Right lobe of liver (tissue), 6 donors: ENCODE measurements at regions not wholly inside any gene's neighbourhood (a gene's known extent, or its start where the extent isn't known, plus 50 kb on each side); places are given as distances from the start of the nearest gene placed in this dataset.

ENCODE experiments used
- ATAC-seq, 4 donors: fragments of 200-7000 bp; cut with Tn5 transposase; one replicate each; pipeline ENCODE4 v1.9.1; 2020; ENCODE audit warnings: mild to moderate bottlenecking in 4 of 4, moderate library complexity in 4 of 4
- DNase-seq, 3 donors: peaks; one replicate each; pipeline ENCODE4 v3.0.0-alpha.2; 2020
- H3K27ac ChIP-seq, 3 donors: fragments of 200-600 bp; one replicate each; pipeline ENCODE4 v1.8.0; 2022
- H3K27me3 ChIP-seq, 2 donors: fragments of 200-600 bp; one replicate each; pipeline ENCODE4 v1.8.0; 2022
- H3K36me3 ChIP-seq, 4 donors: fragments of 200-600 bp; sonication (generic) in 1 of 4; one replicate each; pipeline versions ENCODE4 v1.5.1 to v1.8.0; 2017 to 2022; ENCODE audit warnings: control low read depth in 1 of 4
- H3K4me1 ChIP-seq, 4 donors: fragments of 200-600 bp; sonication (generic) in 1 of 4; one replicate each; pipeline versions ENCODE4 v1.5.1 to v1.8.0; 2017 to 2022; ENCODE audit warnings: control low read depth in 1 of 4
- H3K4me3 ChIP-seq, 3 donors: fragments of 200-600 bp; one replicate each; pipeline ENCODE4 v1.8.0; 2022
- H3K9me3 ChIP-seq, 4 donors: fragments of 200-600 bp; sonication (generic) in 1 of 4; one replicate each; pipeline versions ENCODE4 v1.5.1 to v1.8.0; 2017 to 2022; ENCODE audit warnings: control low read depth in 1 of 4
- CTCF ChIP-seq, 4 donors: fragments of 200-600 bp in 3 of 4; fragments of 450-650 bp in 1 of 4; IDR thresholded peaks; one replicate each; pipeline versions ENCODE4 v1.5.1 to v1.8.0; 2016 to 2022; ENCODE audit warnings: antibody characterized with exemption in 4 of 4, mild to moderate bottlenecking in 2 of 4
- POLR2A ChIP-seq: fragments of 450-650 bp; IDR thresholded peaks from one replicate; pipeline ENCODE4 v1.6.1; 2017; ENCODE audit warnings: antibody characterized with exemption, mild to moderate bottlenecking
- WGBS: methylation state at CpG from one replicate; pipeline ENCODE4 v1.1.6; 2018; ENCODE audit warnings: low coverage, low lambda C conversion rate; ENCODE audit not compliant: insufficient coverage; ENCODE audit errors: missing lambda C conversion rate; 5-methylcytosine and 5-hydroxymethylcytosine counted together
- intact Hi-C, 2 donors: fragments of 100-400 bp; cut with DNase I; formaldehyde crosslinking; loops; one replicate each; pipeline versions ENCODE4 v1.11.2 to v1.14.1; 2022
- donor health status: DM: no; HTN: yes; CAD: no.
- donor health status: DM: no; HTN: no; CAD: no.
- donor health status: DM: no; HTN: no; CAD: no.
- donor health status: DM: no; HTN: yes; CAD: no.
- donor health status: DM: no; HTN: yes; CAD: no.

- intact Hi-C loops: no loop called here
- DNase-seq (no peak), ATAC-seq (no peak)
- Histone ChIP-seq H3K27ac (no peak overlapping the region), H3K4me1 (no peaks in the 10 kb centered on the region), H3K27me3 (no peaks in the 10 kb centered on the region), H3K36me3 (no peaks in the 10 kb centered on the region), H3K4me3 (no peak overlapping the region), H3K9me3 (no peaks in the 10 kb centered on the region)
- WGBS: 24% methylated on average over 3 of the region's 3 CpGs
- TF ChIP-seq POLR2A: no peak
- no peak for TF ChIP-seq CTCF (IDR thresholded peaks at IDR 0.05)
Observed at GRCh38 chr3:109644746-109645145, 307.4 kb upstream of the DPPA4 start.

GRCh38 chr3:109648027-109648426 is 310.7 kb upstream of the DPPA4 start:
- intact Hi-C loops: no loop called here
- no peaks in the 10 kb centered on the region for H3K27me3 ChIP-seq
- WGBS: 76% methylated on average over 2 of the region's 6 CpGs
- TF ChIP-seq CTCF (IDR thresholded peaks at IDR 0.05): no peak
- no peak for TF ChIP-seq POLR2A
- H3K4me1 ChIP-seq: no peaks in the 10 kb centered on the region
- H3K36me3 ChIP-seq: no peaks in the 10 kb centered on the region
- DNase-seq (no peak), ATAC-seq (no peak)
- H3K9me3 ChIP-seq: no peaks in the 10 kb centered on the region
- no peak overlapping the region for H3K27ac ChIP-seq
- H3K4me3 ChIP-seq: no peak overlapping the region

- ATAC-seq (peak in 2 of 4 donors; percentile 44 to 64), DNase-seq (no peak)
- no peaks in the 10 kb centered on the region for H3K36me3 ChIP-seq
- H3K27ac ChIP-seq: no peak overlapping the region
- H3K27me3 ChIP-seq: no peaks in the 10 kb centered on the region
- no peak overlapping the region for H3K4me3 ChIP-seq
- intact Hi-C loops: no loop called here
- H3K4me1 ChIP-seq: no peaks in the 10 kb centered on the region
- H3K9me3 ChIP-seq: no peaks in the 10 kb centered on the region
- TF ChIP-seq POLR2A (no peak), CTCF (IDR thresholded peaks at IDR 0.05) (no peak)
Observed at GRCh38 chr3:109656225-109656624, 318.9 kb upstream of the DPPA4 start.

GRCh38 chr3:109678600-109678999 is 341.3 kb upstream of the DPPA4 start:
- TF ChIP-seq POLR2A (no peak), CTCF (IDR thresholded peaks at IDR 0.05) (no peak)

GRCh38 chr3:109679664-109680063 is 342.3 kb upstream of the DPPA4 start:
- ATAC-seq (no peak), DNase-seq (no peak)
- H3K27ac ChIP-seq: no peak overlapping the region
- H3K4me3 ChIP-seq: no peak overlapping the region
- TF ChIP-seq POLR2A (no peak), CTCF (IDR thresholded peaks at IDR 0.05) (no peak)
- no peaks in the 10 kb centered on the region for H3K27me3 ChIP-seq
- no peaks in the 10 kb centered on the region for H3K36me3 ChIP-seq
- 55% methylated on average over 4 of the region's 4 CpGs for WGBS
- intact Hi-C loops: no loop called here
- H3K4me1 ChIP-seq: no peaks in the 10 kb centered on the region
- H3K9me3 ChIP-seq: no peaks in the 10 kb centered on the region

More at GRCh38 chr3:109678600-109678999, 341.3 kb upstream of the DPPA4 start:
- Histone ChIP-seq H3K4me1 (no peaks in the 10 kb centered on the region), H3K9me3 (no peaks in the 10 kb centered on the region), H3K27me3 (no peaks in the 10 kb centered on the region), H3K4me3 (no peak overlapping the region), H3K27ac (no peak overlapping the region), H3K36me3 (no peaks in the 10 kb centered on the region)
- ATAC-seq (no peak), DNase-seq (no peak)
- intact Hi-C loops: no loop called here
